Activated B cell treated with CpG ODN at 0.5 μM for 24 hours (primary cell): ENCODE measurements at regions not wholly inside any gene's neighbourhood (a gene's known extent, or its start where the extent isn't known, plus 50 kb on each side); places are given as distances from the start of the nearest gene placed in this dataset.

ENCODE experiments used
- ATAC-seq: fragments of 200-7000 bp; cut with Tn5 transposase; one replicate; pipeline ENCODE4 v1.10.0; 2021; ENCODE audit warnings: low read depth, mild to moderate bottlenecking, moderate library complexity
- CTCF ChIA-PET: fragments of 350-600 bp; sonication (Branson Sonifier 250); formaldehyde crosslinking; loops from one replicate; lab custom pipeline; 2021; ENCODE audit warnings: antibody characterized with exemption; lab: Charles Lee
- POLR2A ChIA-PET: fragments of 350-600 bp; sonication (Branson Sonifier 250); formaldehyde crosslinking; loops from one replicate; lab custom pipeline; 2021; ENCODE audit warnings: antibody characterized with exemption; lab: Charles Lee
- DNase-seq: peaks from one replicate; pipeline ENCODE4 v3.0.0; 2022
- H3K27ac Mint-ChIP-seq: one replicate; pipeline ENCODE4 v1.8.0; 2020; ENCODE audit warnings: mixed read lengths
- H3K27me3 Mint-ChIP-seq: one replicate; pipeline ENCODE4 v1.8.0; 2021; ENCODE audit warnings: mixed read lengths
- H3K36me3 Mint-ChIP-seq: one replicate; pipeline ENCODE4 v1.8.0; 2021; ENCODE audit warnings: low read depth, mixed read lengths
- H3K4me1 Mint-ChIP-seq: one replicate; pipeline ENCODE4 v1.8.0; 2021; ENCODE audit warnings: mixed read lengths
- H3K4me3 Mint-ChIP-seq: one replicate; pipeline ENCODE4 v1.8.0; 2020; ENCODE audit warnings: mild to moderate bottlenecking, mixed read lengths
- H3K9me3 Mint-ChIP-seq: one replicate; pipeline ENCODE4 v1.8.0; 2020; ENCODE audit warnings: mixed read lengths
- CTCF ChIP-seq: fragments of 200-600 bp; IDR thresholded peaks from one replicate; pipeline ENCODE4 v1.8.0; 2022; ENCODE audit warnings: antibody characterized with exemption, mild to moderate bottlenecking
- intact Hi-C: fragments of 100-400 bp; cut with micrococcal nuclease; formaldehyde crosslinking; loops from one replicate; pipeline ENCODE4 v1.15.1; 2024

GRCh38 chr4:41427931-41428600 lies 109.9 kb upstream of the LIMCH1 start:
- Mint-ChIP-seq H3K36me3 (no peaks in the 10 kb centered on the region), H3K4me3 (no peak overlapping the region), H3K9me3 (no peaks in the 10 kb centered on the region), H3K27me3 (no peaks in the 10 kb centered on the region), H3K4me1 (no peaks in the 10 kb centered on the region), H3K27ac (no peak overlapping the region)
- DNase-seq (no peak), ATAC-seq (no peak)
- ChIA-PET CTCF (no interaction called here), POLR2A (no interaction called here)
- intact Hi-C loops, result no loop called here
- TF ChIP-seq CTCF, result no peak

DNA sequence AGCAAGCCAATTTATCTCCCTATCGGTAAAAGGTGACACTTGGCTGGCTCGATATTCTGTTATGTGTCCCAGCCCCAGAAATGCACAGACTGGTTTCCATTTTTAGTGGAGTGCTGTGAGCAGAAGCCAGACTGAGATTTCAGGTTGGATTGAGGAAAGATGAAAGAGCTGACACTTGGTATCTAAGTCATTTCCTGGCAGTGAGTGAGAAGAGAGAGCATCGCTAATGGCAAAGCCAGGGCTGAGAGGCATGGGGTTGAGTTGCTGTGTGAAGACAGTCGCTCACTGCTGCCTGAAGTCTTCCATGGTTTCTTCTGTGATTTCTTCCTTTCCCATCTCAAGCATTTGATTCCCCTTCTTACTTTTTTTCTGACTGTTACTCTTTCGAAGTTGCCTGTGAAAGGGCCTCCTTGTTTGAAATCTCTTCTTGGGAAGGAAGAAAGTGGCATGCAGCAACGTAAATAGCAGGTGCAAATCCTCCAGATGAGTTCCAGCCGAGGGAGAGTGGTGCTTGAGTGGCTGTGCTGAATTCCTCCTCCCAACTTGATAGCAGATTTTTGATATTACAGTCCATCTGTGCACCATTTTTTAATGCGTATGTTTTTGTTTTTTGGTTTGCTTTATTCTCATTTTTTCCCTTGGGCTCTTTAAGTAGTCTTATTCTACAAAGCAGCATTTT lies 109.2 kb upstream of the LIMCH1 start:
- TF ChIP-seq CTCF, result no peak
- Mint-ChIP-seq H3K4me3 (no peak overlapping the region), H3K9me3 (no peaks in the 10 kb centered on the region), H3K27me3 (peaks cover 2% of the 10 kb centered on the region), H3K27ac (no peak overlapping the region), H3K36me3 (no peaks in the 10 kb centered on the region), H3K4me1 (no peaks in the 10 kb centered on the region)
- ATAC-seq, result no peak
- intact Hi-C loops, result no loop called here
- no peak for DNase-seq
- ChIA-PET CTCF (no interaction called here), POLR2A (no interaction called here)

DNA sequence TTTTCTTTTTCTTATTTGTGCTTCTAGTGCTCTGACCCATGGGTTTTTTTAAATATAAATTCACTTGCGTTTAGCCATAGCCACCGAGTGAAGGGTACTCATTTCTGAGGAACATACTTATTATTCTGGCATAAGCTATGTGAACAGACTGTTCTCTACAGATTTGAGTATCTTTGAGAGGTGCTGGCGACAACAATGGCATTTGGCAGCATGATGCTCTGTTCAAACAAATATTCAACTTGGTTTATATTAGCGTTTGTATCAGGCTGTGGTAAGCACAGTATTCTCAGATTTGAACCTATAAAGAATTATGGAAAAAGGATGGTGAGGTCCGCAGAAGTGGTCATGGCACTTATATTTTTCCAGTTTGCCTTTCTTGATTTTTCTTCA lies 108.7 kb upstream of the LIMCH1 start:
- intact Hi-C loops, result no loop called here
- TF ChIP-seq CTCF, result no peak
- H3K36me3 Mint-ChIP-seq, result no peaks in the 10 kb centered on the region
- no peaks in the 10 kb centered on the region for H3K9me3 Mint-ChIP-seq
- DNase-seq (no peak), ATAC-seq (no peak)
- peaks cover 3% of the 10 kb centered on the region for H3K27me3 Mint-ChIP-seq
- ChIA-PET POLR2A (no interaction called here), CTCF (no interaction called here)
- no peaks in the 10 kb centered on the region for H3K4me1 Mint-ChIP-seq
- no peak overlapping the region for H3K27ac Mint-ChIP-seq
- no peak overlapping the region for H3K4me3 Mint-ChIP-seq

DNA sequence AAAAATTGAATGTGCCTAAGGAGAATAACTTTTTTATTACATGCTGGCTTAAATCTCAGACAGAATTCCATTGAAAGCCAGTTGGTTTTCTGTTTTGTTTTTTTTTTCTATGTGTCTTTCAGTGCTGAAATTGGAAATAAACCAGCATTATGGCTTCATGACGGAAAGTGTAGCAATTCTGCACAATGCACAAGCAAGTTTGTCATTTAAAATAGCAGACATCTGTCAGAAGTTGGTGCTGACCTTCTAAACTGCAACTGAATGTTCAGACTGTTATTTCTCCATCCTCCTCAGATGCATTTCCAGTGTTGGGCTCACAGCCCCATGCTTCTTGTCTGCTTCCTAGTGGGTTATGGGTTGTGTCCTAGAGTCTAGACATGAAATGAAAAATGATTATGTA lies 107.2 kb upstream of the LIMCH1 start:
- Mint-ChIP-seq H3K4me1 (no peaks in the 10 kb centered on the region), H3K27ac (no peak overlapping the region), H3K27me3 (peaks cover 3% of the 10 kb centered on the region), H3K4me3 (no peak overlapping the region), H3K36me3 (no peaks in the 10 kb centered on the region), H3K9me3 (no peaks in the 10 kb centered on the region)
- ATAC-seq, result no peak
- POLR2A ChIA-PET, result no interaction called here
- intact Hi-C loops, result no loop called here
- no peak for DNase-seq
- CTCF ChIA-PET, result no interaction called here
- no peak for TF ChIP-seq CTCF

- DNase-seq, result no peak
- Mint-ChIP-seq H3K4me3 (no peak overlapping the region), H3K27me3 (peaks cover 3% of the 10 kb centered on the region), H3K9me3 (no peaks in the 10 kb centered on the region), H3K36me3 (no peaks in the 10 kb centered on the region), H3K4me1 (no peaks in the 10 kb centered on the region), H3K27ac (no peak overlapping the region)
- CTCF ChIA-PET, result no interaction called here
- ATAC-seq, result no peak
- intact Hi-C loops, result no loop called here
- no peak for TF ChIP-seq CTCF
- POLR2A ChIA-PET, result no interaction called here
Observed at GRCh38 chr4:41431276-41431675, 106.7 kb upstream of the LIMCH1 start.
